ENCODE measurements at regions not wholly inside any gene's neighbourhood (a gene's known extent, or its start where the extent isn't known, plus 50 kb on each side); places are given as distances from the start of the nearest gene placed in this dataset.

- DNase-seq, result no peak
Observed at GRCh38 chr4:30600246-30601017, 119.7 kb upstream of the PCDH7 start.

- DNase-seq, result no peak
Observed at GRCh38 chr4:30601070-30601865, 118.9 kb upstream of the PCDH7 start.

GRCh38 chr4:30605616-30606190, 114.5 kb upstream of the PCDH7 start:
- DNase-seq, result no peak

- DNase-seq, result no peak
Observed at GRCh38 chr4:30610361-30610760, 109.8 kb upstream of the PCDH7 start.

GRCh38 chr4:30614771-30615170, 105.4 kb upstream of the PCDH7 start:
- no peak for DNase-seq

- DNase-seq, result no peak
Observed at GRCh38 chr4:30616942-30617646, 103.1 kb upstream of the PCDH7 start.

GRCh38 chr4:30617836-30618235, 102.3 kb upstream of the PCDH7 start:
- DNase-seq, result no peak

- DNase-seq, result no peak
Observed at GRCh38 chr4:30619679-30620078, 100.5 kb upstream of the PCDH7 start.

- DNase-seq, result no peak
Observed at GRCh38 chr4:30620711-30621110, 99.5 kb upstream of the PCDH7 start.

GRCh38 chr4:30630431-30630830, 89.7 kb upstream of the PCDH7 start:
- no peak for DNase-seq

GRCh38 chr4:30632751-30633150, 87.4 kb upstream of the PCDH7 start:
- DNase-seq, result no peak

GRCh38 chr4:30641345-30641744, 78.8 kb upstream of the PCDH7 start:
- no peak for DNase-seq

GRCh38 chr4:30642567-30642966, 77.6 kb upstream of the PCDH7 start:
- DNase-seq, result no peak

- no peak for DNase-seq
Observed at GRCh38 chr4:30653291-30653690, 66.9 kb upstream of the PCDH7 start.

GRCh38 chr4:30656828-30657227, 63.3 kb upstream of the PCDH7 start:
- no peak for DNase-seq

GRCh38 chr4:30667919-30668318, 52.2 kb upstream of the PCDH7 start:
- no peak for DNase-seq

- DNase-seq, result no peak
Observed at GRCh38 chr4:30670206-30670605, 50.0 kb upstream of the PCDH7 start.
